Erythroblast (primary cell): ENCODE measurements at regions not wholly inside any gene's neighbourhood (a gene's known extent, or its start where the extent isn't known, plus 50 kb on each side); places are given as distances from the start of the nearest gene placed in this dataset.
"Not testable (repeated sequence)": the region's sequence is repeated elsewhere in the genome, so short reads cannot be mapped to it uniquely, and the experiment has no call there.

Experiments used
- DNase-seq, 2 experiments: peaks; one replicate each; lab custom pipeline; 2025; lab: John Stamatoyannopoulos, UW
- GATA1 ChIP-seq: IDR thresholded peaks from 2 replicates; pipeline ENCODE4 v1.6.1; 2011; ENCODE audit warnings: low read depth, mild to moderate bottlenecking, control low read depth, low read length, moderate library complexity
- POLR2A ChIP-seq: IDR thresholded peaks from 2 replicates; pipeline ENCODE4 v1.6.1; 2011; ENCODE audit warnings: mild to moderate bottlenecking, low read length

DNA sequence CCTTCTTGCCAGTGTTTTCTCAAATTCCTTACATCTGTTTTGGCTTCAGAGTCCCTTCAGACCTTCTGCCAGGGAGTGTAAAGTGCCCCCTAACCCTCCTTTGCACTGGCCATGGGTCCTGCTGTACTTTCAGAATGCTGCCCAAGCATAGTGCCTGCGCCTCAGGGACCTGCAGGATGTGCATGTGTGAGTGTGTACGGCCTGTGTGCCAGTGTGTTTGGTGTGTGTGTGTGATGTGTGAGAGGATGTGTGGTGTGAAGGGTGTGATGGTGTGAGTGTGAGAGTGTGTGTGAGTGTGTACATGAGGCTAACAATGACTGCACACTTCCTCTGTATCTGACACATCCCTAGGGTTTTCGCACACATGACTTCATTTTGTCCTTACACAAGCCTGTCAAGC is 265.8 kb upstream of the RAB4A start:
- TF ChIP-seq POLR2A (no peak), GATA1 (no peak)
- no peak for DNase-seq

DNA sequence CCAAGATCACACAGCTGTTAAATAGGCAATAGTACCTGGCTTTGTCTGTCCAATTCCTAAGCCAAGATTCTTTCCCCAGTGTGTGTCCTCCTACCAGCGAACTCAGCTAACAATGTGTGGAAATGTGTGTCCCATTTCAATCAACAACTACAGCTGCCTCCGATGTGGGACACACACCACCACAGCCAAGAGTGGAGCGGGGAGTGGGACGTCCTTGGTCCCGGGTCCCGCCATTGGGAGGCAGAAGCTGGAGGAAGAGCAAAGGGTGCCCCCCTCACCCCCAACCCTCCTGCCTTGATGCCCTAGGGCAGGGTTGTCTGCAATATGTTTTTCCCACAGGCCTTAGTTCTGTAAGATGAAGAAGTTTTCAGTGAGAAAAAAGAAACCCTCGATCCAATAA is 265.4 kb upstream of the RAB4A start:
- no peak for TF ChIP-seq GATA1
- TF ChIP-seq POLR2A = no peak
- no peak for DNase-seq

DNA sequence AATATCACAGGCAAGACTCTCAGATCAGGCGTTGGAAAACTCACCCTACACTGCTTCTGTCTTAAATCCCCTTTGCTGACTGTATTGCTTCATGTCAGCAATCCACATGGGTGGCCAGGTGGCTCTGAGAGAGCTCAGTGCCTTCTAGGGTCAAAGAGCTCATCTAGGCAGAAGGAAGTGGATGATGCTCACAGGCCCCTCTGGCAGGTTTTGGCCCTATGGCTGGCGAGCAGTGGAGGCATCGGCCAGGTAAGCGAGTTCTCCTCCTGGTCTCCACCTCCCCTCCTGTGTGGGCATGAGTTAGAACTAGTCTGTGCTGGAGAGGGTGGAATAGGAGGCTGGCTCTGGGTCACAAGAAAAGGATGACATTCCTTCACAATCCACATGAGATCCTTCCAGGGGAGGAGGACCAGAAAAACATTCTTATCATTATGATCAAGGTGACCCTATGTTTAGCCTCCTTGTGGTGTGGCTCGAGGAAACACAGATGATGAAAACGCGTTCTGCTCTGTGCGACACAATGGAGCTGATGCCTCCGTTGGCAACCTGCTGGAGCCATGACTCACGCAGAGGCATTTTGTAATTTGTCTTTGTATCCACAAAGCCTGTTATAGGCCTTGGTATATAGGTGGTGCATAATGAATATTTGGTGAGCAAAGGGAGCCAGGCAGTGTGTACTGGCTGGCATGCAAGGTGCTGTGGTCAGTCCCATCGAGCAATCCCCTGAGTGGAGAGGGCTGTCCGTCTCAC is 264.6 kb upstream of the RAB4A start:
- DNase-seq = no peak
- TF ChIP-seq GATA1 = no peak

- no peak for DNase-seq
- no peak for TF ChIP-seq GATA1
- TF ChIP-seq POLR2A = no peak
Measured at GRCh38 chr1:229007167-229007566, 263.7 kb upstream of the RAB4A start.

DNA sequence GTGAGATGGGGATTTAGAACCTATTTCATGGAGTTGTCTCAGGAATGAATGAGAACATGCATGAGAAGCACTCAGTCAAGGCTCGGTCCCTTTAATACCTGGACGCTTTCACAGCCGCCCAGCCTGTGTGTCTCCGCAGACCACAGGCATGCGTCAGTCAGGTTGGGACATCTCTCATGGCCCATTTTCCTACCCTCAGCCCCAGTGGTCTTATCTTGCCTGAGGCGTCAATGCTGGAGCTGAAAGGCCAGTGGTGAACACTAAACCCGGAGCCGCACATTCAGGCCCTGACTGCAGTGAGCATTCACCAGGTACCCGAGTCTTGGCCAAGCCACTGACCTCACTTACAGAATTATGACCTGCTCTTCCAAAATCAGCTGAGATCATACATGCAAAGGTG is 263.2 kb upstream of the RAB4A start:
- no peak for DNase-seq
- TF ChIP-seq POLR2A (no peak), GATA1 (no peak)

DNA sequence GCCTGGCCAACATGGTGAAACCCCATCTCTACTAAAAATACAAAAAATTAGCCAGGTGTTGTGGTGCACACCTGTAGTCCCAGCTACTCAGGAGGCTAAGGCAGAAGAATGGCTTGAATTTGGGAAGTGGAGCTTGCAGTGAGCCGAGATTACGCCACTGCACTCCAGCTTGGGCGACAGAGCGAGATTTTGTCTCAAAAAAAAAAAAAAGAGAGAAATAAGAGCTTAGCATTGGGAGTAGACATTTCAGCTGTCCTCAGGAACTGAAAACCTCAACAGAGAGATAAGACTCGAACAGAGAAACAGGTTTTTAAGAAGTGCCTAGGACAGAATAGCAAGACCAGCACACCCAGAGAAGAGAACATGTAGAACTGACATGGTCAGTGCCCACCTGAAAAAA is 262.6 kb upstream of the RAB4A start:
- not testable (repeated sequence) for DNase-seq

DNA sequence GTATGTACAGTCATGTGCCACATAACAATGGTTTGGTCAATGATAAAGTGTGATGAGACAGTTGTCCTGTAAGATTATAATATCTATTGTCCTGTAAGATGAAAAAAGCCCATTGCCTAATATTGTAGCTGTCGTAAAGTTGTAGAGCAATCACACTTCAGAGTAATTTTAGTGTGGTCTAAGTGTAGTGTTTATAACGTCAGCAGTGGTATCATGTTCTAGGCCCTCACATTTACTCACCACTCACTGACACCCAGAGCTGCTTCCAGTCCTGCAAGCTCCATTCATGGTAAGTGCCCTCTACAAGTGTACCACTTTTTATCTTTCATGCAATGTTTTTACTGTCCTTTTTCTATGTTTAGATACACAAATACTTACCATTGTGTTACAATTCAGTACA is 259.9 kb upstream of the RAB4A start:
- no peak for DNase-seq
- TF ChIP-seq GATA1 (no peak), POLR2A (no peak)

- no peak for TF ChIP-seq POLR2A
- TF ChIP-seq GATA1 = no peak
- DNase-seq = peak in 1 of 2 experiments; percentile 6
Measured at GRCh38 chr1:229012823-229013222, 258.1 kb upstream of the RAB4A start.

- no peak for DNase-seq
- TF ChIP-seq POLR2A (no peak), GATA1 (no peak)
Measured at GRCh38 chr1:229013981-229014380, 256.9 kb upstream of the RAB4A start.

DNA sequence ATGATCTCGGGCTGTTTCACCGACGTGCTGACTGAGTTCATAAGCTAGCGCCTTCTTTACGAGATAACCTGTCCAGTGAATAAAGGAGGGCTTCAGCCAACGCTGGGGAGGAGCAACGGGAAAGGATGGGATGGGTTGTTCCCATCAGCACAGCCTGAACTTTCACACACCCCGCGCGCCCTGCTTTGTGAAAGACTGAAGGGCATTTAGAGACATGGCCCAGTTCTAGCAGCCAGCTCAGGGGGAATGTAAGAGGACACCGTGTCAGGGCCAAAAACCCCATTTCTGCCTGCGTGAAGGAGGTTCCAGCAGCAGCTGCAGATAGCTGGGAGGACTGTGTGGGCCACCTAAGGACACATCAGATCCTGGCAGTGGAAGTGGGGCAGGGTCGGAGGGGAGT is 255.1 kb upstream of the RAB4A start:
- no peak for DNase-seq
- TF ChIP-seq GATA1 = no peak
- TF ChIP-seq POLR2A = no peak

GRCh38 chr1:229017091-229017490 is 253.8 kb upstream of the RAB4A start:
- TF ChIP-seq GATA1 (no peak), POLR2A (no peak)
- DNase-seq = no peak

- TF ChIP-seq POLR2A (no peak), GATA1 (no peak)
- no peak for DNase-seq
Measured at GRCh38 chr1:229018674-229019295, 252.1 kb upstream of the RAB4A start.

- TF ChIP-seq GATA1 = no peak
- TF ChIP-seq POLR2A = no peak
- no peak for DNase-seq
Measured at GRCh38 chr1:229019663-229020271, 251.1 kb upstream of the RAB4A start.

DNA sequence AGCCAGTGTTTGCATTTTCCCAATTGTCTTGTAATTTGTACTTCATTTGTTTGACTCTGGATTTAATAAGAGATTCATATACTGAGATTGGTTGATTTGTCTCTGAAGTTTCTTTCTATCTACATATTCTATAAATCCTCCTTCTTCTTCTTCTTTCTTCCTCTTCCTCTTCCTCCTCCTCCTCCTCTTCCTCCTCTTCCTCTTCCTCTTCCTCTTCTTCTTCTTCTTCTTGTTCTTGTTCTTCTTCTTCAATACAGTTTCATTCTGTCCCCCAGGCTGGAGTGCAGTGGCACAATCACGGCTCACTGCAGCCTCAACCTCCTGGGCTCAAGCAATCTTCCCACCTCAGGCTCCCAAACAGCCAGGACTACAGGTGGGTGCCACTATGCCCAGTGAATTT is 249.9 kb upstream of the RAB4A start:
- DNase-seq = not testable (repeated sequence)
